Upper lobe of right lung (tissue), 1 donor: ENCODE measurements at regions not wholly inside any gene's neighbourhood (a gene's known extent, or its start where the extent isn't known, plus 50 kb on each side); places are given as distances from the start of the nearest gene placed in this dataset.

Experiments used
- ATAC-seq: fragments of 200-7000 bp; cut with Tn5 transposase; one replicate; pipeline ENCODE4 v1.9.1; 2020; ENCODE audit warnings: mild to moderate bottlenecking, moderate library complexity
- DNase-seq: peaks from one replicate; pipeline ENCODE4 v3.0.0-alpha.2; 2020
- H3K27ac ChIP-seq: fragments of 200-600 bp; one replicate; pipeline ENCODE4 v1.8.0; 2022
- H3K27me3 ChIP-seq: fragments of 200-600 bp; one replicate; pipeline ENCODE4 v1.8.0; 2022; ENCODE audit warnings: mild to moderate bottlenecking
- H3K36me3 ChIP-seq: fragments of 200-600 bp; one replicate; pipeline ENCODE4 v1.8.0; 2022
- H3K4me1 ChIP-seq: fragments of 200-600 bp; one replicate; pipeline ENCODE4 v1.8.0; 2022
- H3K4me3 ChIP-seq: fragments of 200-600 bp; one replicate; pipeline ENCODE4 v1.8.0; 2022; ENCODE audit warnings: mild to moderate bottlenecking
- H3K9me3 ChIP-seq: fragments of 200-600 bp; one replicate; pipeline ENCODE4 v1.8.0; 2022
- CTCF ChIP-seq: fragments of 200-600 bp; IDR thresholded peaks from one replicate; pipeline ENCODE4 v1.8.0; 2022; ENCODE audit warnings: antibody characterized with exemption
- intact Hi-C: fragments of 100-400 bp; cut with DNase I; formaldehyde crosslinking; loops from one replicate; pipeline ENCODE4 v1.11.0; 2022
- donor health status: DM: no; HTN: yes; CAD: no; lungs with severe emphysema.

GRCh38 chr5:77948476-77948875, 172.3 kb upstream of the TBCA start:
- ATAC-seq (no peak), DNase-seq (no peak)
- intact Hi-C loops = no loop called here
- no peak for TF ChIP-seq CTCF
- H3K27me3 ChIP-seq = peaks cover 13% of the 10 kb centered on the region
- no peak overlapping the region for H3K27ac ChIP-seq
- no peak overlapping the region for H3K4me3 ChIP-seq
- H3K36me3 ChIP-seq = no peaks in the 10 kb centered on the region
- no peaks in the 10 kb centered on the region for H3K9me3 ChIP-seq
- no peaks in the 10 kb centered on the region for H3K4me1 ChIP-seq

- DNase-seq = no peak
- H3K36me3 ChIP-seq = no peaks in the 10 kb centered on the region
- H3K4me3 ChIP-seq = no peak overlapping the region
- intact Hi-C loops = no loop called here
- H3K4me1 ChIP-seq = no peaks in the 10 kb centered on the region
- no peak for TF ChIP-seq CTCF
- no peak for ATAC-seq
- peaks cover 18% of the 10 kb centered on the region for H3K27me3 ChIP-seq
- no peak overlapping the region for H3K27ac ChIP-seq
- H3K9me3 ChIP-seq = no peaks in the 10 kb centered on the region
Observed at GRCh38 chr5:77947041-77947428, 170.9 kb upstream of the TBCA start.

GRCh38 chr5:77946381-77947040, 170.4 kb upstream of the TBCA start:
- H3K27ac ChIP-seq = no peak overlapping the region
- intact Hi-C loops = no loop called here
- no peak for DNase-seq

GRCh38 chr5:77945874-77946273, 169.7 kb upstream of the TBCA start:
- intact Hi-C loops = no loop called here
- peaks cover 23% of the 10 kb centered on the region for H3K27me3 ChIP-seq
- peak; percentile 12 for ATAC-seq
- no peak overlapping the region for H3K4me3 ChIP-seq
- no peaks in the 10 kb centered on the region for H3K4me1 ChIP-seq
- H3K36me3 ChIP-seq = no peaks in the 10 kb centered on the region
- no peaks in the 10 kb centered on the region for H3K9me3 ChIP-seq
- no peak for DNase-seq
- H3K27ac ChIP-seq = no peak overlapping the region
- no peak for TF ChIP-seq CTCF

More at GRCh38 chr5:77946381-77947040, 170.4 kb upstream of the TBCA start:
- Histone ChIP-seq H3K4me3 (no peak overlapping the region), H3K27me3 (peaks cover 20% of the 10 kb centered on the region), H3K4me1 (no peaks in the 10 kb centered on the region), H3K36me3 (no peaks in the 10 kb centered on the region), H3K9me3 (no peaks in the 10 kb centered on the region)
- ATAC-seq = no peak
- no peak for TF ChIP-seq CTCF

- H3K27ac ChIP-seq = no peak overlapping the region
- no peak for DNase-seq
- H3K4me1 ChIP-seq = no peaks in the 10 kb centered on the region
- H3K9me3 ChIP-seq = no peaks in the 10 kb centered on the region
- TF ChIP-seq CTCF = no peak
- no peak for ATAC-seq
- H3K36me3 ChIP-seq = no peaks in the 10 kb centered on the region
- intact Hi-C loops = no loop called here
- peaks cover 29% of the 10 kb centered on the region for H3K27me3 ChIP-seq
- H3K4me3 ChIP-seq = no peak overlapping the region
Observed at GRCh38 chr5:77944757-77945340, 168.7 kb upstream of the TBCA start.

GRCh38 chr5:77943851-77944250, 167.7 kb upstream of the TBCA start:
- Histone ChIP-seq H3K4me1 (no peaks in the 10 kb centered on the region), H3K4me3 (no peak overlapping the region), H3K36me3 (no peaks in the 10 kb centered on the region), H3K27me3 (peaks cover 30% of the 10 kb centered on the region), H3K9me3 (no peaks in the 10 kb centered on the region), H3K27ac (no peak overlapping the region)
- no peak for ATAC-seq
- DNase-seq = no peak
- no peak for TF ChIP-seq CTCF
- intact Hi-C loops = no loop called here
